ENCODE measurements at regions not wholly inside any gene's neighbourhood (a gene's known extent, or its start where the extent isn't known, plus 50 kb on each side); places are given as distances from the start of the nearest gene placed in this dataset.

DNA sequence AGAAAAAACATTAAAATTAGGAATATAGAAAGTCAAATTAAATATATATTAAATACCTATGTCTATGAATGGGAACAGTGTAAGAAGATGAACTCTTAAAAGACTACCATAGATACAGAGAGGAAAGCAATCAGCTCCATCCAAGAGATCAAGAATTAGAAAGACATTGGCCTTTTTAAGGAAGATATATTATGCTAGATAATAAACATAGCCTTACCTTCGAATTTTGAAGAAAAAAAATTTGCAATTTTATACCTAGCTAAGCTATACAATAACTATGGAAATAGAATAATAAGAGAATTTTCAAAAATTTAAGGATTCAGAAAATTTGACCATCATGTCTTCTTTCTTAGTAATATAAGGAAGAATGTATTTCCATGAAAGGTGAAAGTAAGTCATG, 74.7 kb upstream of the MYT1L start:
- no peak for DNase-seq (ENCODE audit: low read depth)
- TF ChIP-seq, protein P1, sequence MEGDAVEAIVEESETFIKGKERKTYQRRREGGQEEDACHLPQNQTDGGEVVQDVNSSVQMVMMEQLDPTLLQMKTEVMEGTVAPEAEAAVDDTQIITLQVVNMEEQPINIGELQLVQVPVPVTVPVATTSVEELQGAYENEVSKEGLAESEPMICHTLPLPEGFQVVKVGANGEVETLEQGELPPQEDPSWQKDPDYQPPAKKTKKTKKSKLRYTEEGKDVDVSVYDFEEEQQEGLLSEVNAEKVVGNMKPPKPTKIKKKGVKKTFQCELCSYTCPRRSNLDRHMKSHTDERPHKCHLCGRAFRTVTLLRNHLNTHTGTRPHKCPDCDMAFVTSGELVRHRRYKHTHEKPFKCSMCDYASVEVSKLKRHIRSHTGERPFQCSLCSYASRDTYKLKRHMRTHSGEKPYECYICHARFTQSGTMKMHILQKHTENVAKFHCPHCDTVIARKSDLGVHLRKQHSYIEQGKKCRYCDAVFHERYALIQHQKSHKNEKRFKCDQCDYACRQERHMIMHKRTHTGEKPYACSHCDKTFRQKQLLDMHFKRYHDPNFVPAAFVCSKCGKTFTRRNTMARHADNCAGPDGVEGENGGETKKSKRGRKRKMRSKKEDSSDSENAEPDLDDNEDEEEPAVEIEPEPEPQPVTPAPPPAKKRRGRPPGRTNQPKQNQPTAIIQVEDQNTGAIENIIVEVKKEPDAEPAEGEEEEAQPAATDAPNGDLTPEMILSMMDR (IDR thresholded peaks at IDR 0.05; ENCODE audit: insufficient read depth, low read depth, low read length, missing control alignments): no peak
- H3K4me3 ChIP-seq (ENCODE audit: low read depth, low read length): no peak overlapping the region

DNA sequence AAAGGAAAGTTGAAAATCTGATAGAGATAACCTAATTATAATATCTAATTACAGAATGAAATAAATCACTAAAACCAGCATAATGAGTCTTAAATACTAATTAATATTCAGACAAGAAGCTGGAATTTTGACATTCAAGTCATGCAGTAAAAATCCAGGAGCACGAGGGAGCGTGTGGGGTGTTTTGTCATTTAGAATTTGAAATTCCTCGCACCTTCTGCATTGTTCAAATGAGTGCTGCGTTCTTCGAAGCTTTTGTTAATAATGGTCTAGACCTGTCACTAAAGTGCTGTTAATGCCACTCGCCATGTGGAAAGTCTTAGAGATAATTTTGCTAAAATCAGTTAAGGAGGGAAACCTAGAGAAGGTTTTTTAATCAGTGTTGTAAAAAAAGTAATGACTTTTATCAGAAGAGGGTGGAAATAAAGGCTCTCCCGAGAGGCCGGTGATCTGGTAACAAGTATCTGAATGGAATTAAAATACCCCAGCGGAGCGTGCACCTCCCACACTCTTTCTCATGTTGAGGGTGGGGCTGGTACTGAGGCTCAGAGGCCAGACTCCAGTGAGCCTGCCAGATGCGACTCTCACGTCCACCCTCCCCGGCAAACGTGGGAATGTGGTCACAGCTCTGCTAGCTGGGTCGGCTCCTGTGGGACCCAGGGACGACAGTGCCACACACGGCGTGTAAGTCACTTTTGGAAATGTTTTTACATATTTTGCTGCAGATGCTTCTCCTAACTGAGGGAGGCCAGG, 69.4 kb upstream of the MYT1L start:
- no peak overlapping the region for H3K4me3 ChIP-seq (ENCODE audit: low read depth, low read length)
- TF ChIP-seq, protein P1 (IDR thresholded peaks at IDR 0.05; ENCODE audit: insufficient read depth, low read depth, low read length, missing control alignments): no peak
- DNase-seq (ENCODE audit: low read depth): no peak

DNA sequence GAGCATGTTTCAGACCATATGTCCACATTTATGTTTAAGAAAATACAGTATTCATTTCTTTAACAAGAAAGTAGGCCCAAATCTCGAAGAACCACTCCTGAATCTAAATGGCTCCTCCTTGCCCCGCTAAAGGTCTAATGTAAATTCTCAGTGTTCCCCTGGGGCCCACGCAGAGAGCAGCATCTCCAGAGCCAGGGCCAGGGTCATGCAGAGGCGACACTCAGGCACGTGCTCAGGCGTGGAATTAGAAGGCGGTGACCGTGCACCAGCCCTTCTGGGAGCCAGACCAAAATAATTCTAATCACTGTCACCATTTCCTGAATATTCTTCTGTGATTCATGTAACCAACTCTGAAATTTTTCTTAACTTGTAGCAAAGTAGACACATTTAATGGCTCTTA, 68.3 kb upstream of the MYT1L start:
- DNase-seq (ENCODE audit: low read depth): no peak
- H3K4me3 ChIP-seq (ENCODE audit: low read depth, low read length): no peak overlapping the region
- TF ChIP-seq, protein P1 (IDR thresholded peaks at IDR 0.05; ENCODE audit: insufficient read depth, low read depth, low read length, missing control alignments): no peak

DNA sequence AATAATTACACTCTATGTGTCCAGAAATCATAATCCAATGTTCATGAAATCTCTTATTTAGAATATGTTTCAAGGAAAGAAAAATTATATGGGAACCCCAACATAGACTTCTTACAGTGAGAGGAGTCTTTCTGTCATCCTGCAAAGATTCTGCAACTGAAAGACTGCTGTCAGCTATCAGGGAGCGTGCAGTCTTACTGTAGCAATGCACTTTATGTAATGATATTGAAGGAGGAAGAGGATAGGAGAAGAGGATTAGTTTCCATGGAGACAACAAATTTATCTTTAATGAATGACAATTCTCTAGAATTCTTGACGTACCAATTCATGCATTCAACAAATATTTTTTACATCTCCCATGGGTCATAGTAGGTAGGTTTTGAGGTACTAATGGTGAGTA, 61.3 kb upstream of the MYT1L start:
- no peak for DNase-seq (ENCODE audit: low read depth)
- TF ChIP-seq, protein P1 (IDR thresholded peaks at IDR 0.05; ENCODE audit: insufficient read depth, low read depth, low read length, missing control alignments): no peak
- no peak overlapping the region for H3K4me3 ChIP-seq (ENCODE audit: low read depth, low read length)

DNA sequence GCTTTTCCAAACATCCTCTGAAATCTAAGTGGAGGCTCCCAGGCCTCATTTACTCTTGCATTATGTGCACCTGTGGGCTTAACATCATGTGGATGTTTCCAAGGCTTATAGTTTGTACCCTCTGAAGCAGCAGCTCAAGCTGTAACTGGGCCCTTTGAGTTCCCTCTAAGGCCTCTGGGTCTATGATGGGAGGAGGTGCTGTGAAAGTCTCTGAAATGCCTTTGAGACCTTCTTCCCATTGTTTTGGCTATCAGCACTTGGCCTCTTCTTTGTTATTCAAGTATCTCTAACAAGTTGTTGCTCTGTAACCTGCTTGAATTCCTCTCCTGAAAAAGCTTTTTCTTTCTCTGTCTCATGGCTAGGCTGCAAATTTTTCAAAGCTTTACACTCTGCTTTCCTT, 58.1 kb upstream of the MYT1L start:
- TF ChIP-seq, protein P1 (IDR thresholded peaks at IDR 0.05; ENCODE audit: insufficient read depth, low read depth, low read length, missing control alignments): no peak

More for the DNA sequence above, 58.1 kb upstream of the MYT1L start:
- H3K4me3 ChIP-seq (ENCODE audit: low read depth, low read length): no peak overlapping the region
- DNase-seq (ENCODE audit: low read depth): no peak
